Activated T-cell treated with anti-CD3 and anti-CD28 coated beads, Interleukin-2, amount 50 U/mL, for 1 hour (primary cell): ENCODE measurements at regions not wholly inside any gene's neighbourhood (a gene's known extent, or its start where the extent isn't known, plus 50 kb on each side); places are given as distances from the start of the nearest gene placed in this dataset.
"Not testable (repeated sequence)": the region's sequence is repeated elsewhere in the genome, so short reads cannot be mapped to it uniquely, and the experiment has no call there.

Source experiments
- DNase-seq: peaks from one replicate; pipeline ENCODE4 v3.0.0-alpha.2; 2020

DNA sequence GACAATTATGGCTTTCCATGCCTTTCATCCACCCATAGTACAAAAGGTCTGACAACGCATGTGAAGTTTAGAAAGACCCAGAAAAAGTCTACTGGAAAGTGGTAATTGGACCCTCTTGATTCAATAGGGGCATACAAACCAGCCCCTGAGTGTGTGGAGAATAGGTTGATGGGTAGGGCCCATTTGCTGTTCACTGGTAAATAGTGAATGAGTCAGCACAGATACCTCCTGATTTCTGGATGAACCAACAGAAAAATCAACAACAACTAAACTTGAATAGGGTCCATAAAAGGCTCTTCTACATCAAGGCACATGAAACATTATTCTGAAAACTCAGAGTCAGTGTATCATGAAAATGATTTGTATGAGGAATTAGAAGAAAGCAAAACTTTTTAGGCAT, 235.4 kb upstream of the SLC35B3 start:
- DNase-seq: no peak

DNA sequence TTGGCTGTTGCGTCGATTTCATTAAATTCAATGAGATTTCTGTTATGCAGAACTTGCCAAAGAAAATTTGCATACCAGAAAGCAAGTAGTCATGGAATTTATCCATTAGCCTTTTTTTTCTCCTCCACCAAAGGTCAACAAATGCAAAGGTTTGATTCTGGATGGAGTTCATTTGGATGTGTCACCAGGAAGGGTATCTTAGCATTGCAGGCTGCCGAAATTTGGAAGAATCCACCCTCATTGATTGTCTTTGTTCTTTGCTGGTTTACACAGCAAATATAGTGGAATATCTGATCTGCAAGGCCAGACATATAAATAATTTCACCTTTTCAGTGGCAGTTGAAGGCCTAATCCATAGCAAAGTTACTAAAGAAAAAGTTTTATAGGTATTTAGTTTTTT, 229.4 kb upstream of the SLC35B3 start:
- no peak for DNase-seq

DNA sequence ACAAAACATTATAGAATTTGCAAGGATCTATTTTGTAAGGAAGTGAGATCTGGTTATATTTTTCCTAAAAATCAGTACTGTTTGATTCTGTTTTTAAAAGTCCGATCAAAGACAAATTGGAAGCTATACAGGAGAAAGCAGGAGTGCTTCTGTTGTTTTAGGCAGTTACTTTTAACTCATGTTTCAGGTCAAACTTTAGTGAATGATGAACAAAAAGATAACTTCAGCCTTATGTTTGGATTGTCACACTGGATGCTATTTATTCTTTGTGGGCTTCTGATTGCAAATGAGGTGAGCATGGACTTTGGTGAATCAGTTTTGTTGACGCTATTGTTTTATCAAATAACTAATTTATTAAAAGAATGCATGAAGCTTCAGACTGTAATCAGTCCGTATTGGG, 228.7 kb upstream of the SLC35B3 start:
- no peak for DNase-seq

DNA sequence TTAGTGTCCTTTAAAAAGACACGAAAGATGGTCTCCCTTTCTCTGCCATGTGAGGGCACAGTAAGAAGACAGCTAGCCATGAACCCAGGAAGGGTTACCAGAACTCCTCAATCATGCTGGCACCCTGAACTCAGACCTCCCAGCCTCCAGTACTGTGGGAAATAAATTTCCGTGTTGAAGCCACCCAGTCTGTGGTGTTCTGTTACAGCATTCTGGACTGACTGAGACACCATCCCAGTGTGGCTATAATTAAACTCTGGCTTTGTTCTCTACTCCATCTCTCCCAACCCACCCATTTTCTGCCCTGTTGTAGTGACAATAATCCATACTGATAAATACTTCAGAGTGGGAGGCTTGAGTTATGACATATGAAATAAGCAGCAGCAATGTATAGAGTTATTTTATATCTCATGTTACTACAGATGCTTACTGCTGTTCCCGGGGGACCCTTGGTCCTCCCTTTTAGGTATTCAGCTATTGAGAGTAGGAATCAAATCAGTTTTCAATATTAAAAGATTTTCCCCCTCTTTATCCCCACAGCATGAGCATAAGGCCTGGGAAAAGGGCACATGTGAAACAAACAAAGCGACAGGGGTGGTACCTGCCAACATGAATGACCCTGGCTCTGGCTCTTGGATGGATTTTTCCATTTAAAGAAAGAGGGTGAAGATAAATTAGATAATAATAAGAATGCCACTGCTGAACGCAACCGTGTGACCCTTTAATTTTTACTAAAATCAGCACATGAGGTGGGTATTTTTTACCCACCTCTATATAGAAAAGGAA, 224.3 kb upstream of the SLC35B3 start:
- no peak for DNase-seq

DNA sequence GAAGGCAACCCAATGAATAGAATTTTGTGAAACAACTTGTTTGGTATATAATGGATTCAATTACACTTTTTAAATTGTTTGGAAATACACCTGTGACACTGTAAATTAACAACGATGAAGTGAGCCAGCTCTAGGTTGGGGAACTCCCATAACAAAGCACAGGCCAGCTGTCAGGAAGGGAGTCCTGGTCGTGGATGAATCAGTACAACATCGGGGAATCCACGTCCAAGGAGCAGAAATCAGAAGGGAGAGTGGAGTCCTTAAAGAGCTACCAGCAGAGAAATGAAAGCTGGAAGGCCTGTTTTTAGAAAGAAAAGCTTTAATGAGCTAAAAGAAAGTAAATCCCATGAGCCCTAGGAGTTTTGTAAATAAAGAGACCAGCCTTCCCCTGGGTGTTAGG, 223.1 kb upstream of the SLC35B3 start:
- no peak for DNase-seq

DNA sequence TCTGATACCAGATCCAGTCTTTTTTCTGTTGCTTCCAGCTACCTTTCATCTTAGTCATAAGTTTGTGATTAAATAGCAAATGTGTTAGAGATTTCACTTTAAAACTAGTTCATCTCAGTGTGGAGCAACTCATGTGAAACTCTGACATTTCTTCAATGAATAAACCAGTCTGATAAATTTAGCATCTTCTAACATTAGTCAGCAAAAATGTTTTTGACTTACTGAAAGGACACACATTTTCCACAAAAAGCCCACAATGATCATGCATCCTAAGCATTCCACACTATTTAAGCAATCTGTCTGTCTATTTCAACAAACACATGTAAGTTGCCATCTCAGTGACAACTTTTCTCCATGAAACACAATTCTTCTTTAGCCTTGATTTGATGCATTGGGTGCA, 222.2 kb upstream of the SLC35B3 start:
- no peak for DNase-seq

DNA sequence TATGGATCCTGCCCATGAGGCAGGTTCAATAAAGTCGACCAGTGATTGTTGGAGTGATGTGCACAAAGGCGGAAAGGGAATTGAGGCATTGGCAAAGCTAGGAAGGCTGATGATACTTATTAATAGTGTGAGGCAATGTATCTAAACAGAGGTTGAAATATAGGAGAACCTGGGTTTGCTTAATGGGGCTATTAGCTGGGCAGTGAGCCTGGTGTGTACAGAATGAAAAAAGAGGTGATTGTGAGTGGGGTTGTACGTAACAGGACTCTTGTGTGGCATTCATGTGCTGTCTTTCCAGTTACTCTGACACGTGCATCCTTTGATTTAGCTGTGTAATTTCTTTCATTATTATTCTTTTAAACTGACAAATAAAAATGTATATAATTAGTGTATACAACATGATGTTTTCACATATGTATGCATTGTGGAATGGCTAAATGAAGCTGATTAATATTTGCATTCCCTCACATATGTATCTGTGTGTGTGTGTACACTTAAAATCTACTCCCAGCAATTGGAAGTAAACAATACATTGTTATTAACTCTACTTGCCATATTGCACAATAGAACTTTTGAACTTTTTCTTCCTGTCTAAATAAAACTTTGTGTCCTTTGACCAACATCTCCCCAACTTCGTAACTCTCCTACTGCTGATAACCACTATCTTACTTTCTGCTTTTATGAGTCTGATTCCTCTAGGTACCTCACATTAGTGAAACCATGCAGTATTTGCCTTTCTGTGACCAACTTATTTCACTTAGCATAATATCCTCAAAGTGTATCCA, 220.5 kb upstream of the SLC35B3 start:
- DNase-seq: no peak

DNA sequence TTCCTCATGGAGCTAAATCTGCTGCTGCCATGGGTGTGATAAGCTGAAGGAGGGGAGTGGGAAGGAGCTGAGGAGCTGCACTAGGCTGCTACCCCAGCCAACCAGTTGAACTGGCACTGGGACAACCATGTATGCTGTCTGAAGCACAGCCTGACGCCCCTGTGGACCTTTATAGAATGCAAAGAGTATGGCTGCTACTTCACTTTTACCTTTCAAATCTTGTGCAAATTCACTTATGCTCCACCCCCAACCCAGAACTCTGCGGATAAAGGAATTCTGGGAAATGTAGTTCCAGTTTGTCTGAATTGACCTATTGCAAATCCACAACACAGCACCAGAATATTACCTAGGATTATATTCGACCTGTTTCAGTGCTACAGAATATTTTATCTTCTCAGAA, 217.4 kb upstream of the SLC35B3 start:
- no peak for DNase-seq

DNA sequence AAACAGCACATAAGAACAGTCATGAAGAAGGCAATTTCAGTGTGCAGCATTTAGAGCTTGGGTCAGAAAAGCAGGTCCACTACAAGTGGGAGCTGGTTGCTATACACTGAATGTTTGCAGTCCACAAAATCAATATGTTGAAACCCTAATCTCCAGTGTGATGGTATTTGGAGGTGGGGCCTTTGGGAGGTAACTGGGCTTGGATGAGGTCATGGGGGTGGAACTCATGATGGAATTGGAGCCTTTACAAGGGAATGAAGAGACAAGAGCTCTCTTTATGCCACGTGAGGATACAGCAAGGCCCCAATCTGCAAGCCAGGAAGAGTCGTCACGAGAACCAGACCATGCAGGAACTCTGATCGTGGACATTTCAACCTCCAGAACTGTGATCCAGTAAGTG, 216.7 kb upstream of the SLC35B3 start:
- no peak for DNase-seq

DNA sequence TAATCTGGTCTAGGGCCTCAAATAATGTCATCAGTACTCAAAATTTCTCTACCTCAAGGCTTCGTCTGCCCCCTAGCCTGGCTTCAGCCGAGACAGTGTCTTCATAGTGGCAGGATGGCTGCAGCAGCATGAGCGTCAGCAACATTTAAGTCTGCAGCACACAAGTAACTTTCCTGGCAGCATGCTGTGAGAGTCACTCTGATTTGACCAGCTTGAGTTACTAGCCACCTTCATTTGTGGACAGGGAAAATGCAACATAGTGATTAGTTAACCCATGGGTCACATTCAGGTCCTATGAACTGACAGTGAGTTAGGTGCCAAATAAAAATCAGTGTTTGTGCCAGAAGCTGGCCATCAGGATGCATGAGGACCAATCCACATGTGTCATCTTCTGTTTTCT, 209.9 kb upstream of the SLC35B3 start:
- no peak for DNase-seq

DNA sequence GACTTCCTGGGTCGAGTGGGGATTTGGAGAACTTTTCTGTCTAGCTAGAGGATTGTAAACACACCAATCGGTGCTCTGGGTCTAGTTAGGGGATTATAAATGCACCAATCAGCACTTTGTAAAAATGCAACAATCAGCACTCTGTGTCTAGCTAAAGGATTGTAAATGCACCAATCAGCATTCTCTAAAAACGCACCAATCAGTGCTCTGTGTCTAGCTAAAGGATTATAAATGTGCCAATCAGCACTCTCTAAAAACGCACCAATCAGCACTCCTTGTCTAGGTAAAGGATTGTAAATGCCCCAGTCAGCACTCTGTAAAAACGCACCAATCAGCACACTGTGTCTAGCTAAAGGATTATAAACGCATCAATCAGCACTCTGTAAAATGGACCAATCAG, 209.0 kb upstream of the SLC35B3 start:
- no peak for DNase-seq

DNA sequence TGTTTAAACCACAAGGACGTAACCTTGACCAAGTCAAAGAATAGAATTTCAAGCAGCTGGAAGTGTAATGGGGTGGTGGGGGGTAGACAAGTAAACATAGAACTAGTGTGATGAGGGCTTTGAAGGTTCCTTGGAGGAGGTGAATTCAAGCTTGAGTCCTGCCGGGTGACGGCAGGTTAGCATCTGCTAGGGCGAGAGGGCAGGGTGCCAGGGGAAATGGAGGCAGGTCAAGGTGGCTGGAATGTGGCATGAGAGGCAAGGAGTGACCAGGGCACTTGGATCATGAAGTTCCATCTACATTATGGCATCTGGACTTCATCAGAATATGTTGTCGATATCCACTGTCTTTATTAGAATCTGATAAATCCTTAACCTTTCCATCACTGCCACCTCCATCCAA, 207.5 kb upstream of the SLC35B3 start:
- no peak for DNase-seq

DNA sequence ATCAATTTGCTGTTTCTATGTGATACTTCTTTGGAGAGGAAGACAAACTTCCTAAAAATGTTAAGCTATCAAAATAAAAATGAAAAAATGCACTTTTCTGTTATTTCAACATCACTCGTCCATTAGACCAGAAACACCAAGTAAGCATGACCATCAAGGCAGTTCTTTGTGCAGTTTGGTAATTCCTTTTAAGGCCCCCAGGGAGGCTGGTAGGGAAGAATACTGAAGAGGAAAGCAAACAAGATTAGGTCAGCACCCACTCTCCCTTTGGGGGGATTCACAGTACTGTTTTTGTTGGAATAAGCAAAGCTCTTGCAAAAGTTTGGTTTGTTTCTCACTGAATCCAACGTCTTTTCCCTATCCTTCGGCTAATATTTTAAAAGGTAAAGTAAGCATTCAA, 206.8 kb upstream of the SLC35B3 start:
- DNase-seq: no peak

DNA sequence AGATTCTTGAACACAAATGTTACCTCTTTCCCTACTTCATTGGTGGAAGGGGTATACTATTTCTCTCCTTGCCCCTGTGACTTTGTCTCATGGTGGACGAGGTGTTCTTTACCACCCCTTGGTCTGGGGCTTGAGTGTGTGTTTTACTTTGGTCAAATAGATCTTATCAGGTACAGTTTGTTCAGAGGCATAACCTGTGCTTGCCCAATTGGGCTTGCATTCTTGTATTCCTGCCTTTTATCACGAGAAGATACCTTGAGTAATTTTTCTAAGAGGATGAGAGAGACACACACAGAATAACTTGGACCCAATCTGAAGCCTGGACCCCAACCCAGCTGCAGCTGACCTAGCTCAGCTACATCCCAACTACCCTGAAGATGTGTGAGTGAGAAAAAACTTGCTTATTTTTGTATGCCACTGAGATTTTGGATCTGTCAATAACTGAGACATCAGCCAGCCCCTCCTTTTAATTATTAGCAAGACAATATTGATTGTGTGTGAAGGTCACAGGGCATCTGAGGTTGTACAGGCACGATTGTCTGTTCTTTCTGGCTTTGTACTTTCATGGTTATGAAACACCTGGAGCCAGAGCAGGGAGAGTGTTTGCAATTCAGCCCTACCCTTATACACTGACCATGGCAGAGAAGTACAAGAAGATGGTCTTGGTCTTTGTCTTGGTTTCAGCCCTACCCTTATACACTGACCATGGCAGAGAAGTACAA, 204.7 kb upstream of the SLC35B3 start:
- no peak for DNase-seq

DNA sequence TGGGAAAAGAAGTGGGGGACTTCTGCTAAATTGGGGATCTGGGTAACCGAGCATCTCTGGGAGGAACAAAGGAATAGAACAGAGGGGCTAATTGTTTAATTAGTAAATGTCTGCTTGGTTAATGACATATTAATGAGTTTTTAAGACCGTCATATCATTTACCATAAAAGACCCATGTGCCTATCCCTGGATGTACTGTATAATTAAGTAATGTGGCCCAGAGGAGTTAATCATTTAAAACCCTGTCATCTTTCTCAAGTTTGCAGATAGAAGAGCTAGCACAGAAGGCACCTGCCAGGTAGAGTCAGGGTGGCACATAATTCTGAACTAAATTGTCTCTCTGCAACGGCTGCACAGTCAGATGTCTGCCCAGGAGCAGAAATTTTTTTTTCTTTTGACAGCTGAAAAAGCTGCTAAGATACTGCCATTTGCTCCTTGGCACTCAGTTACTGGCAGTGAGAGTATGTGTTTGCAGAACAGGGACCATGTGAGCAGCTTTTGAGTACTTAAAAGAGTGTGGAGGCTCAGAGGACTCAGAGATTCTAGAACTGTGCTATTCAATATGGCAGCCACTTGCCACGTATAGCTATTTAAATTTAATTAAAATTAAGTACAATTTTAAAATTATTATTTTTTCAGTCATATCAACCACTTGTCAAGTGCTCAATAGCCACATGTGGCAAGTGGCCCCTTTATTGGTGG, 202.7 kb upstream of the SLC35B3 start:
- DNase-seq: no peak

DNA sequence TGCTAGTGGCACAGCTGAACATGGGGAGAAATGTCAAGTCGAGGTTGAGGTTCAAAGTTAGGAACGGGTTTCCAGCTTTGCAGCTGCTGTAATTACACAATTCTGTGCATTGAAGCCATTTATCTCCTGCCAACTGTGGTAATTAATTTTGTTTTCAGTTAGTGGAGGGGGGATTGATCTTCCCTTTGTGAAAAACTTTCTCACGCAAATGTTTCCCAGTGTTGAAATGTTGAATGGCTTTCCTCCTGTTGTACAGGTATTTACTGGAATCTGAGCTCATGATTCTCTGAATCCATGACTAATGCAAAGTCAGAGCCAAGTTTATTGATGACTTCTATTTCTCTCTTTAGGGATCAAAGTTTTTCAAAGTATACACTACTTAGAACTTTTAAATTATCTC, 198.4 kb upstream of the SLC35B3 start:
- no peak for DNase-seq

DNA sequence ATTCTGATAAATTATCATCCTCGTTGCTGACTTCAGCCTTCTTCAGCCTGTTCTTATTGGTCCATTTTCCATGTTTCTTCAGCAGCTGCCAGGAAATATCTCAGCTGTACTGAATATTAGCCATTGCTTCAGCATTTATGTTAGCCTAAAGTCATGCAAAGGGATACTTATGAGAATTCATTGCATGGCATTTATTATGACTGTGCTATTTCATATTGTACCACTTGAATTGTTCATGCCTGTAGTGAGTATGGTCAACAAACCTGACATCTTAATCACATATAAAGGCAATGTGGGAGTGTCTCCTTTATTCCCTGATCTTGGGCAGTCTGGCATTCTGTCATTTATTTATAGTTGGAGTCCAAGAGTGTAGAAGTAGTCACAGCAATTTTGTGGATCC, 193.4 kb upstream of the SLC35B3 start:
- DNase-seq: no peak

DNA sequence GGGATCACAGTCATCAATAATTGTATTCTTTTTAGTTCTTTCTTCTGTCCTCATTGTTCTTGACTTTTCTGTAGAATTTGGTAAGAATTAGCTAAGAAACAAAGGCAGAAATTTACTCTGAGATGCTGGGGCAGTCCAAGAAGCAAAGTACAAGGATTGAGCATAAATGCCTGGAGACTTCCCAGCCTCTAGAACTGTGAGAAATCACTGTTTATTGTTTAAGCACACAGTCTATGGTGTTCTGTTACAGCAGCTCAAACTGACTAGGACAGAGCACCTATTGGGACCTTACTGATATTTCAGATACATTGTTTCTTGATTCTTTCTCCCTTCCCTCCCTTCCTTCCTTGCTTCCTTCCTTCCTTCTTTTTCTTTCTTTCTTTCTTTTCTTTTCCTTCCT, 192.7 kb upstream of the SLC35B3 start:
- DNase-seq: no peak

DNA sequence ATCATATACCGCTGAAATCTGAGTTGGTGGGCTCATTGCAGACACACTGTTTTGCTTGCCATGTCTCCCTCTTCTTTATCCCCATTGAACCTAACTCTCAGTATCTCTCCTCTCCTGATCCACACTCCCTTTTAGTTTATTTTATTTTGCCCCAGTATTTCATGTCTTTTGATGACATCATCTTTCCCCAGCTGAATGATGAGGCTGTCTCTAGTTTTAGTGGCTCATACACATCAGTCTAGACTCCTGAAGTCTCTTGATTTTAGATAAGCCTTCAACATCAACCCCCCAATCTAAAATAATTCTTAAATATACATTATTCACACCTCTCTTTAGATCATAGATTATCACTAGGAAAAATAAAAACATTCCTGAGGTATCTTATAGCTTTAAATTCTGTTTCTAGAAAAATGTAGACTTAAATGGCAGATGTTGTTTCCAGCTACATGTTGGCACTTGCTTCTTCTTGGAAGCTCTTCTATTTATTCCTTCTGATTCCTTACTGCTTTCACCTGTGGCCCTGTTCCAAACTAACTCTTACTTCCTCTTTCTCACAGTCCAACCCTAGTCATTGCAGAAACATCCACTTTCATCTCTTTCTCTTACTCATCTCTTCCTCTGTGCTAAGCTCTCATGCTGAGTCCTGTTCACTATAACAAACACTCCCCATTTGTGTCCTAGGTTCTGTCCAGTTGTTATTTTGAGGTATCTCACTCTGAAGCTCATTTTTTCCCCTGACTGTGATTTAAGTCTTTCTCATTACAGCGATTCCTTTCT, 191.9 kb upstream of the SLC35B3 start:
- no peak for DNase-seq

DNA sequence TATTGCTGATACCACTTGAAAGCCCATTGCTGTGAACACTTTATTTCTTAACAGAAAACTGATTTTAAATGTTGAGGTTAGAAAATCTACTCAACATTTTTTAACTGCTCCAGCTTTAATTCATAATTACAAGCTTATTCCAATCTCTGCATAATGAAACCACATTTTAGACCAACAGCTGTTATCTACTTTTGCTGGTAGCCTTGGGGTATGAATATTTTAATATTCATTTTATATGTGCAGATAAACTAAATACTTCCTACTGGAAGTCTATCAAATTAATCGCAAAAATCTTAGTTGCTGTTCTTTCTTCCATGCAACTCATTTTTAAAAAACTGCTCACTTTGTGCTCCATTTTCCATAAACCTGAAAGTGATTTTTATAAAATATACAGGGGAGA, 189.3 kb upstream of the SLC35B3 start:
- DNase-seq: no peak

DNA sequence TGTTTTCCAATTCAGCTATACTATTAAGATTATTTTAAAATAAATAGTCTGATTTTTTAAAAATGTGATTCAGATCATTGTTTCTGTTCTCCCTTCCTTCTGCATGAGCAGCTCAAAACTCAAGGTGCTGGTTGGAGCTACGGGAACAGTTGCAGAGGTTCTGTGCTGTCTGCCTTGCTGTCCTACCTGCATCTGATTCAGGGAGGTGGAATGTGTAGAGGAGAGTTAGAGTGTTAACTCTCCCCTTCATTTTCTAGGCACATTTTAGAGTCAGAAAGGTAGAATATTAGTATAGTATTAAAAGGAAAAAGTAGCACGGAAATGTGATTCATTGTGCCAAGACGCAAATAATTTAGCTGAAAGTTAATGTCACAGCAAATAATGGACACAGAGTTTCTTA, 188.1 kb upstream of the SLC35B3 start:
- DNase-seq: no peak

DNA sequence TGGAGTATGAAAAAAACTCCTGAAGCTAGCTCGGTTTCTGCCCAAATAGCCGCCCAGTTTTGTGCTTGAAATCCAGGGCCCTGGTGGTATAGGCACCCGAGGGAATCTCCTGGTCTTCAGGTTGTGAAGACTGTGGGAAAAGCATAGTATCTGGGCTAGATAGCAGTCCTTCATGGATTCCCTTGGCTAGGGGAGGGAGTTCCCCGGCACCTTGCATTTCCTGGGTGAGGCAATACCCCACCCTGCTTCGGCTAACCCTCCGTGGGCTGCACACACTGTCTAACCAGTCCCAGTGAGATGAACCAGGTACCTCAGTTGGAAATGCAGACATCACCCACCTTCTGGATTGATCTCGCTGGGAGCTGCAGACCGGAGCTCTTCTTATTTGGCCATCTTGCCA, 184.5 kb upstream of the SLC35B3 start:
- no peak for DNase-seq

DNA sequence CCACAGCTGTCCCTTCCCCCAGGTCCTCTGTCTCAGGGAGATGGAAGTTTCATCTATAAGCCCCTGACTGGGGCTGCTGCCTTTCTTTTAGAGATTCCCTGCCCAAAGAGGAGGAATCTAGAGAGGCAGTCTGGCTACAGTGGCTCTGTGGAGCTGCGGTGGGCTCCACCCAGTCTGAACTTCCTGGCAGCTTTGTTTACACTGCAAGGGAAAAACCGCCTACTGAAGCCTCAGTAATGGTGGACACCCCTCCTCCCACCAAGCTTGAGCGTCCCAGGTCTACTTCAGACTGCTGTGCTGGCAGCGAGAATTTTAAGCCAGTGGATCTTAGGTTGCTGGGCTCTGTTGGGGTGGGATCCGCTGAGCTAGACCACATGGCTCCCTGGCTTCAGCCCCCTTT, 184.1 kb upstream of the SLC35B3 start:
- not testable (repeated sequence) for DNase-seq
